Endothelial cell of umbilical vein (primary cell): ENCODE measurements at regions not wholly inside any gene's neighbourhood (a gene's known extent, or its start where the extent isn't known, plus 50 kb on each side); places are given as distances from the start of the nearest gene placed in this dataset.

ENCODE experiments used
- BruUV-seq: library from RNA; stranded (reverse); fragments of 400-500 nt; replicated peaks from 2 replicates; lab custom pipeline; 2021; lab: Mats Ljungman, UMichigan
- CTCF ChIA-PET: fragments of 300-600, 350-600 bp; sonication (Branson Sonifier 250); formaldehyde crosslinking; loops from one replicate; lab custom pipeline; 2021; ENCODE audit warnings: antibody characterized with exemption, inconsistent platforms; lab: Charles Lee
- POLR2A ChIA-PET: fragments of 300-600, 350-600 bp; sonication (Branson Sonifier 250); formaldehyde crosslinking; loops from one replicate; lab custom pipeline; 2021; ENCODE audit warnings: antibody characterized with exemption, inconsistent platforms; lab: Charles Lee
- DNase-seq: peaks from one replicate; pipeline ENCODE4 v3.0.0-alpha.2; 2011; ENCODE audit warnings: low read depth, low spot score
- FAIRE-seq: peaks from 2 replicates; lab custom pipeline; 2011; peaks lifted over from hg19 to GRCh38; lab: Jason Lieb, UNC
- H2AFZ ChIP-seq: 2 replicates; pipeline ENCODE4 v1.6.0; 2012; ENCODE audit warnings: low read depth, low read length, control low read depth, inconsistent platforms
- H3K27ac ChIP-seq: 2 replicates; pipeline ENCODE4 v1.5.1; 2011; ENCODE audit warnings: low read depth, mild to moderate bottlenecking, control low read depth, low read length, moderate library complexity; ENCODE audit not compliant: insufficient read depth
- H3K27me3 ChIP-seq, 2 experiments: 2 replicates each; pipeline versions ENCODE4 v1.6.0 to v1.6.1; 2011; ENCODE audit warnings: low read length in 2 of 2, mixed read lengths in 1 of 2; ENCODE audit not compliant: control insufficient read depth in 2 of 2, insufficient read depth in 2 of 2
- H3K36me3 ChIP-seq, 2 experiments: 2 replicates in 1 of 2; 3 replicates in 1 of 2; pipeline ENCODE4 v1.5.1; 2011; ENCODE audit warnings: low read length in 2 of 2, mild to moderate bottlenecking in 1 of 2, moderate library complexity in 1 of 2; ENCODE audit not compliant: control insufficient read depth in 2 of 2, insufficient read depth in 2 of 2; ENCODE audit errors: extremely low read depth in 1 of 2
- H3K4me1 ChIP-seq: 3 replicates; pipeline ENCODE4 v1.5.1; 2011; ENCODE audit warnings: mild to moderate bottlenecking, low read length; ENCODE audit not compliant: control insufficient read depth, insufficient read depth; ENCODE audit errors: extremely low read depth
- H3K4me2 ChIP-seq: 2 replicates; pipeline ENCODE4 v1.6.1; 2011; ENCODE audit warnings: low read length, control low read depth, mixed read lengths; ENCODE audit not compliant: insufficient read depth
- H3K4me3 ChIP-seq, 3 experiments: fragments of 200-600 bp in 1 of 3; sonication (generic), shearing (Covaris generic) in 1 of 3; replicated peaks in 1 of 3; 2 replicates each; pipeline ENCODE4 v1.5.1; 2011 to 2016; ENCODE audit warnings: control low read depth in 3 of 3, low read length in 3 of 3, mild to moderate bottlenecking in 2 of 3, inconsistent platforms in 1 of 3, low read depth in 1 of 3, moderate library complexity in 1 of 3; ENCODE audit not compliant: insufficient read depth in 1 of 3
- H3K79me2 ChIP-seq: 2 replicates; pipeline ENCODE4 v1.6.0; 2012; ENCODE audit warnings: low read length, inconsistent platforms; ENCODE audit not compliant: control insufficient read depth, insufficient read depth
- H3K9ac ChIP-seq: replicated peaks from 2 replicates; pipeline ENCODE3; 2011; ENCODE audit warnings: low read length, control low read depth; ENCODE audit not compliant: insufficient read depth; ENCODE audit errors: extremely low read depth
- H3K9me1 ChIP-seq: replicated peaks from 3 replicates; pipeline ENCODE4 v1.6.0; 2011; ENCODE audit warnings: mild to moderate bottlenecking, low read length; ENCODE audit not compliant: control insufficient read depth, insufficient read depth; ENCODE audit errors: extremely low read depth
- H3K9me3 ChIP-seq: replicated peaks from 2 replicates; pipeline ENCODE4 v1.5.1; 2012; ENCODE audit warnings: low read length, inconsistent platforms; ENCODE audit not compliant: control insufficient read depth, insufficient read depth
- H4K20me1 ChIP-seq: replicated peaks from 2 replicates; pipeline ENCODE3; 2011; ENCODE audit warnings: mild to moderate bottlenecking, low read length; ENCODE audit not compliant: control insufficient read depth, insufficient read depth; ENCODE audit errors: extremely low read depth
- CTCF ChIP-seq, 2 donors: IDR thresholded peaks; 1 replicate in 1 of 2; 2 replicates in 1 of 2; pipeline ENCODE4 v1.5.1; 2011; ENCODE audit warnings: low read length in 2 of 2, mild to moderate bottlenecking in 2 of 2, moderate library complexity in 2 of 2, control low read depth in 1 of 2, inconsistent platforms in 1 of 2, low read depth in 1 of 2; ENCODE audit not compliant: insufficient read depth in 1 of 2; ENCODE audit errors: extremely low read depth in 1 of 2
- EZH2 ChIP-seq: IDR thresholded peaks from 2 replicates; pipeline ENCODE4 v1.6.1; 2012; ENCODE audit warnings: borderline replicate concordance, low read depth, mild to moderate bottlenecking, moderate library complexity, low read length, inconsistent platforms; ENCODE audit not compliant: severe bottlenecking
- FOS ChIP-seq: IDR thresholded peaks from 2 replicates; pipeline ENCODE4 v1.6.1; 2011; ENCODE audit warnings: mild to moderate bottlenecking, low read length, moderate library complexity, borderline replicate concordance; ENCODE audit not compliant: insufficient read depth
- GATA2 ChIP-seq: IDR thresholded peaks from 2 replicates; pipeline ENCODE4 v1.7.0; 2011; ENCODE audit warnings: low read depth, mild to moderate bottlenecking, moderate library complexity, mixed read lengths, low read length; ENCODE audit not compliant: insufficient read length, insufficient read depth
- JUN ChIP-seq: IDR thresholded peaks from 2 replicates; pipeline ENCODE4 v1.6.1; 2011; ENCODE audit warnings: borderline replicate concordance, low read depth; ENCODE audit not compliant: insufficient read length, insufficient read depth
- MAX ChIP-seq: IDR thresholded peaks from 2 replicates; pipeline ENCODE4 v1.6.1; 2011; ENCODE audit not compliant: insufficient read depth, insufficient read length
- MYC ChIP-seq: IDR thresholded peaks from one replicate; pipeline ENCODE4 v1.6.1; 2011; ENCODE audit warnings: mild to moderate bottlenecking, low read depth, low read length
- POLR2A ChIP-seq: IDR thresholded peaks from 2 replicates; pipeline ENCODE4 v1.6.1; 2012; ENCODE audit warnings: low read depth, mild to moderate bottlenecking, control low read depth, low read length
- POLR2AphosphoS5 ChIP-seq: IDR thresholded peaks from 2 replicates; pipeline ENCODE4 v1.6.1; 2012; ENCODE audit warnings: low read depth, mild to moderate bottlenecking, control low read depth, low read length, moderate library complexity; ENCODE audit not compliant: insufficient read depth
- dilution Hi-C: fragments of 300-500 bp; cut with MboI; formaldehyde crosslinking; loops from one replicate; pipeline ENCODE4 v1.15.0; 2019; ENCODE audit warnings: low sequenced_read_pairs; ENCODE audit not compliant: extremely low pct_ligation_motif_present
- intact Hi-C: fragments of 100-400 bp; cut with micrococcal nuclease; formaldehyde crosslinking; loops from one replicate; pipeline ENCODE4 v1.10.0; 2022

DNA sequence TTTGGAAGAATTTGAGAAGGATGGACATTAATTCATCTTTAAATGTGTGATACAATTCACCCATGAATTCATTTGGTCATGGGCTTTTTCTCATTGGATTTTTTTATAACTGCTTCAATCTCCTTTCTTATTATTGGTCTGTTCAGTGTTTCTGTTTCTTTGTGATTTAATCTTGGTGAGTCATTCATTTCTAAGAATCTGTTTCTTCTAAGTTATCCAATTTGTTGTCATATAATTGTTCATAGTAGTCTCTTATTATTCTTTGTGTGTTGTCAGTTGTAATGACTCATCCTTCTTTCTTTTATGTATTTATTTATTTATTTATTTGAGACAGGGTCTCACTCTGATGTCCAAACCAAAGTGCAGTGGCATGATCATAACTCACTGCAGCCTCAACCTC lies 146.1 kb upstream of the ZNF267 start:
- peaks cover 0 to 3% of the 10 kb centered on the region in 2 experiments for H3K36me3 ChIP-seq
- H3K27ac ChIP-seq = no peak overlapping the region
- H3K9ac ChIP-seq = no peak overlapping the region
- no peak for DNase-seq
- no peak overlapping the region for H3K4me3 ChIP-seq
- POLR2A ChIA-PET = no interaction called here
- dilution Hi-C loops (no loop called here), intact Hi-C loops (no loop called here)
- TF ChIP-seq JUN (no peak), EZH2 (no peak), POLR2A (no peak), FOS (no peak), POLR2AphosphoS5 (no peak), MYC (no peak), MAX (no peak), CTCF (IDR thresholded peaks at IDR 0.05; ENCODE audit: extremely low read depth in 1 of 2, insufficient read depth in 1 of 2, low read depth in 1 of 2, low read length in 2 of 2) (no peak), GATA2 (no peak)
- no peak overlapping the region for H3K4me2 ChIP-seq
- FAIRE-seq = no peak
- CTCF ChIA-PET = no interaction called here
- no peaks in the 10 kb centered on the region for H3K4me1 ChIP-seq
- no peaks in the 10 kb centered on the region for H4K20me1 ChIP-seq
- no peaks in the 10 kb centered on the region for H3K27me3 ChIP-seq
- H2AFZ ChIP-seq = no peak overlapping the region
- BruUV-seq = no TSS peak
- H3K9me1 ChIP-seq = no peaks in the 10 kb centered on the region
- H3K79me2 ChIP-seq = peaks cover 4% of the 10 kb centered on the region
- no peaks in the 10 kb centered on the region for H3K9me3 ChIP-seq
